Breast epithelium (tissue), 3 donors: ENCODE measurements at regions not wholly inside any gene's neighbourhood (a gene's known extent, or its start where the extent isn't known, plus 50 kb on each side); places are given as distances from the start of the nearest gene placed in this dataset.

Experiments used
- POLR2AphosphoS5 ChIP-seq, 3 donors: sonication (generic); formaldehyde crosslinking; IDR thresholded peaks; one replicate each; pipeline ENCODE4 v1.6.1; 2017; ENCODE audit warnings: antibody characterized with exemption in 3 of 3
- TF ChIP-seq, protein P1 (sequence below), 3 donors: fragments of 450-650 bp; IDR thresholded peaks; one replicate each; pipeline ENCODE4 v1.5.1; 2016 to 2017; ENCODE audit warnings: antibody characterized with exemption in 3 of 3, mild to moderate bottlenecking in 3 of 3, moderate library complexity in 3 of 3

DNA sequence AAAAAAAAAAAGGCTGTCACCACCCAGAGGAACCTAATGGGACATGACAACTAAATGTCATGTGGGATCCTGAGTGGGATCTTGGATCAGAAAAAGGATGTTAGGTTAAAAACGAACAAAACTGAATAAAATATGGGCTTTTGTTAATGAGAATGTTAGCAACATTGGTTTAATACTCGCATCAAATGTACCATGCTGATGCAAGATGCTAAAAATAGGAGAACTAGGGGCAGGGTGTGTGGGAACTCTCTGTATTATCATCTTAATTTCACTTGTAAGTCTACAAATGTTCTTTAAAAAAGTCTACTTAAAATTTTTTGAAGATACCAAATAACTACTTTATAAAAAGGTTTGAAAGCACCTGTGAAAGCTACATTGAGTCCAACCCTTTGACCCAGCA is 88.8 kb upstream of the PRR5 start:
- TF ChIP-seq, protein P1, sequence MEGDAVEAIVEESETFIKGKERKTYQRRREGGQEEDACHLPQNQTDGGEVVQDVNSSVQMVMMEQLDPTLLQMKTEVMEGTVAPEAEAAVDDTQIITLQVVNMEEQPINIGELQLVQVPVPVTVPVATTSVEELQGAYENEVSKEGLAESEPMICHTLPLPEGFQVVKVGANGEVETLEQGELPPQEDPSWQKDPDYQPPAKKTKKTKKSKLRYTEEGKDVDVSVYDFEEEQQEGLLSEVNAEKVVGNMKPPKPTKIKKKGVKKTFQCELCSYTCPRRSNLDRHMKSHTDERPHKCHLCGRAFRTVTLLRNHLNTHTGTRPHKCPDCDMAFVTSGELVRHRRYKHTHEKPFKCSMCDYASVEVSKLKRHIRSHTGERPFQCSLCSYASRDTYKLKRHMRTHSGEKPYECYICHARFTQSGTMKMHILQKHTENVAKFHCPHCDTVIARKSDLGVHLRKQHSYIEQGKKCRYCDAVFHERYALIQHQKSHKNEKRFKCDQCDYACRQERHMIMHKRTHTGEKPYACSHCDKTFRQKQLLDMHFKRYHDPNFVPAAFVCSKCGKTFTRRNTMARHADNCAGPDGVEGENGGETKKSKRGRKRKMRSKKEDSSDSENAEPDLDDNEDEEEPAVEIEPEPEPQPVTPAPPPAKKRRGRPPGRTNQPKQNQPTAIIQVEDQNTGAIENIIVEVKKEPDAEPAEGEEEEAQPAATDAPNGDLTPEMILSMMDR (IDR thresholded peaks at IDR 0.05): no peak
- no peak for TF ChIP-seq POLR2AphosphoS5 (IDR thresholded peaks at IDR 0.05)
